ENCODE measurements at regions not wholly inside any gene's neighbourhood (a gene's known extent, or its start where the extent isn't known, plus 50 kb on each side); places are given as distances from the start of the nearest gene placed in this dataset.

DNA sequence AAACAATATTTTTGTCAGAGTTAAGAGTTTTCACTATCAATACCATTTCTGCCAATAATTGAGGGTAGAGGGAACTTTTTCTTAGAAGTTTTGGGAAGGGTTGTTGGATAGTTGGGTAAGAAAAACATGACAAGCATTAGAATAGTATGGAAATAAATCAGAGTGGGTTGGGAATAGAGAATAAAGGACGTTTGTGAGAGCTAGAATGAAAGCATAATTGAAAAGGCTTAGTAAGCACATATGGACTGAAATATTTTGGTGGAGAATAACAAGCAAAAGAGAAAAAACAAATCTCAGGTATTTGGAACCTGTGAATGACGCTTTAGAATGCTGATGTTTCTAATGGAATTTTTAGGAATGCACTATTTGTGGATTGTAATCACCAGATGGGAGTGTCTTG lies 262.9 kb upstream of the EDIL3 start:
- TF ChIP-seq, protein P1, sequence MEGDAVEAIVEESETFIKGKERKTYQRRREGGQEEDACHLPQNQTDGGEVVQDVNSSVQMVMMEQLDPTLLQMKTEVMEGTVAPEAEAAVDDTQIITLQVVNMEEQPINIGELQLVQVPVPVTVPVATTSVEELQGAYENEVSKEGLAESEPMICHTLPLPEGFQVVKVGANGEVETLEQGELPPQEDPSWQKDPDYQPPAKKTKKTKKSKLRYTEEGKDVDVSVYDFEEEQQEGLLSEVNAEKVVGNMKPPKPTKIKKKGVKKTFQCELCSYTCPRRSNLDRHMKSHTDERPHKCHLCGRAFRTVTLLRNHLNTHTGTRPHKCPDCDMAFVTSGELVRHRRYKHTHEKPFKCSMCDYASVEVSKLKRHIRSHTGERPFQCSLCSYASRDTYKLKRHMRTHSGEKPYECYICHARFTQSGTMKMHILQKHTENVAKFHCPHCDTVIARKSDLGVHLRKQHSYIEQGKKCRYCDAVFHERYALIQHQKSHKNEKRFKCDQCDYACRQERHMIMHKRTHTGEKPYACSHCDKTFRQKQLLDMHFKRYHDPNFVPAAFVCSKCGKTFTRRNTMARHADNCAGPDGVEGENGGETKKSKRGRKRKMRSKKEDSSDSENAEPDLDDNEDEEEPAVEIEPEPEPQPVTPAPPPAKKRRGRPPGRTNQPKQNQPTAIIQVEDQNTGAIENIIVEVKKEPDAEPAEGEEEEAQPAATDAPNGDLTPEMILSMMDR (IDR thresholded peaks at IDR 0.05; ENCODE audit: low read depth, low read length, missing input control), result no peak
- TF ChIP-seq JUND (IDR thresholded peaks at IDR 0.05), result no peak

Data from liver (tissue), 3 donors.